ENCODE measurements at regions not wholly inside any gene's neighbourhood (a gene's known extent, or its start where the extent isn't known, plus 50 kb on each side); places are given as distances from the start of the nearest gene placed in this dataset.

DNA sequence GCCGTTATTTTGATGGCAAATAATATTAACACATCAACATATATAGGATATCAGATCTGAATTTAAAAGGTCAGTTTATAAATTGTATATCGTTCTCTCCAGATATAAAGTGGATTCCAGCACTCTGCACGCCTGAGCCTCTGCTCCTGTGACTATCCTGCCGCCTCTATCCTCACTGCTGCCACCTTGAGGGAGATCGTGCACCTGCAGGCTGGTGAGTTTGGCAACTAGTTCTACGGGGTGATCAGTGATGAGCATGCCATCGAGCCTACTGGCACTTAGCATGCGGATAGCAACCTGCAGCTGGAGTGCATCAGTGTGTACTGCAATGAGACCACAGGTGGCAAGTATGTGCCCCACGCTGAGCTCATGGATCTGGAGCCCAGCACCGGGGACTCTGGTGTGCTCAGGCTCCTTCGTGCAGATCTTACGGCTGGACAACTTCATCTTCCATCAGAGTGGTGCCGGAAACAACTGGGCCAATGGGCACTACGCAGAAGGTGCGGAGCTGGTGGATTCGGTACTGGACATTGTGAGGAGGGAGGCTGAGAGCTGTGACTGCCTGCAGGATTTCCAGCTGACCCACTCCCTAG, 84.9 kb downstream of the FBXO5 start:
- TF ChIP-seq RAD21 (IDR thresholded peaks at IDR 0.05; ENCODE audit: low read depth) (peak; percentile 55), MAX (IDR thresholded peaks at IDR 0.05) (no peak), YY1 (IDR thresholded peaks at IDR 0.05; ENCODE audit: low read depth) (no peak), USF1 (IDR thresholded peaks at IDR 0.05) (no peak), EP300 (IDR thresholded peaks at IDR 0.05; ENCODE audit: borderline replicate concordance) (no peak), ZBTB7A (IDR thresholded peaks at IDR 0.05; ENCODE audit: low read depth) (no peak)
- TF ChIP-seq, protein P1, sequence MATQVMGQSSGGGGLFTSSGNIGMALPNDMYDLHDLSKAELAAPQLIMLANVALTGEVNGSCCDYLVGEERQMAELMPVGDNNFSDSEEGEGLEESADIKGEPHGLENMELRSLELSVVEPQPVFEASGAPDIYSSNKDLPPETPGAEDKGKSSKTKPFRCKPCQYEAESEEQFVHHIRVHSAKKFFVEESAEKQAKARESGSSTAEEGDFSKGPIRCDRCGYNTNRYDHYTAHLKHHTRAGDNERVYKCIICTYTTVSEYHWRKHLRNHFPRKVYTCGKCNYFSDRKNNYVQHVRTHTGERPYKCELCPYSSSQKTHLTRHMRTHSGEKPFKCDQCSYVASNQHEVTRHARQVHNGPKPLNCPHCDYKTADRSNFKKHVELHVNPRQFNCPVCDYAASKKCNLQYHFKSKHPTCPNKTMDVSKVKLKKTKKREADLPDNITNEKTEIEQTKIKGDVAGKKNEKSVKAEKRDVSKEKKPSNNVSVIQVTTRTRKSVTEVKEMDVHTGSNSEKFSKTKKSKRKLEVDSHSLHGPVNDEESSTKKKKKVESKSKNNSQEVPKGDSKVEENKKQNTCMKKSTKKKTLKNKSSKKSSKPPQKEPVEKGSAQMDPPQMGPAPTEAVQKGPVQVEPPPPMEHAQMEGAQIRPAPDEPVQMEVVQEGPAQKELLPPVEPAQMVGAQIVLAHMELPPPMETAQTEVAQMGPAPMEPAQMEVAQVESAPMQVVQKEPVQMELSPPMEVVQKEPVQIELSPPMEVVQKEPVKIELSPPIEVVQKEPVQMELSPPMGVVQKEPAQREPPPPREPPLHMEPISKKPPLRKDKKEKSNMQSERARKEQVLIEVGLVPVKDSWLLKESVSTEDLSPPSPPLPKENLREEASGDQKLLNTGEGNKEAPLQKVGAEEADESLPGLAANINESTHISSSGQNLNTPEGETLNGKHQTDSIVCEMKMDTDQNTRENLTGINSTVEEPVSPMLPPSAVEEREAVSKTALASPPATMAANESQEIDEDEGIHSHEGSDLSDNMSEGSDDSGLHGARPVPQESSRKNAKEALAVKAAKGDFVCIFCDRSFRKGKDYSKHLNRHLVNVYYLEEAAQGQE (IDR thresholded peaks at IDR 0.05; ENCODE audit: low read depth) = no peak

All from Ishikawa (cell line).